GM12865 (cell line): ENCODE measurements at regions not wholly inside any gene's neighbourhood (a gene's known extent, or its start where the extent isn't known, plus 50 kb on each side); places are given as distances from the start of the nearest gene placed in this dataset.

ENCODE experiments used
- DNase-seq: peaks from one replicate; pipeline ENCODE4 v3.0.0; 2010; ENCODE audit warnings: low read depth
- H3K4me3 ChIP-seq: 2 replicates; pipeline ENCODE4 v1.5.1; 2011; ENCODE audit warnings: mild to moderate bottlenecking, low read depth, low read length, control low read depth
- TF ChIP-seq, protein P1 (sequence below): IDR thresholded peaks from 2 replicates; pipeline ENCODE4 v1.5.1; 2011; ENCODE audit warnings: low read length, control low read depth, low read depth, inconsistent platforms; ENCODE audit not compliant: insufficient read depth; ENCODE audit errors: missing control alignments

DNA sequence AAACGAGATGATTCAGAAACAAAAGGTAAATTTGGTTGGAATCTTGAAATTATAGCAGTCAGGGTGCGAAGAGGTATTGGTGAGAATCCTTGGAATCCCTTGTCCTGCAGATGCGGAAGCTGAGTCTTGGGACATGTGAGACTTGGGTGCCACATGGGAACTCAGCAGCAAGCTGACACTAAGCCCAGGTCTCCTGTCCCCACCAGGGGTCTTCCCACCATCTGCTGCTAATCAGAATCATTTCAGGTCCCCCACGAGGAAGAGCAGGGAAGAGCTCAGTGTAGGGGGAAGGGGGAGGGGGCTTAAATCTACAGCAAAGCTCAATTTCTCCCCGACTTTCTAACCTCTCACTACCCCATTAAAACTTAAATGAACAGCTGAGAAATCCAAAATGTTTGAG lies 126.1 kb upstream of the BMPER start:
- TF ChIP-seq, protein P1, sequence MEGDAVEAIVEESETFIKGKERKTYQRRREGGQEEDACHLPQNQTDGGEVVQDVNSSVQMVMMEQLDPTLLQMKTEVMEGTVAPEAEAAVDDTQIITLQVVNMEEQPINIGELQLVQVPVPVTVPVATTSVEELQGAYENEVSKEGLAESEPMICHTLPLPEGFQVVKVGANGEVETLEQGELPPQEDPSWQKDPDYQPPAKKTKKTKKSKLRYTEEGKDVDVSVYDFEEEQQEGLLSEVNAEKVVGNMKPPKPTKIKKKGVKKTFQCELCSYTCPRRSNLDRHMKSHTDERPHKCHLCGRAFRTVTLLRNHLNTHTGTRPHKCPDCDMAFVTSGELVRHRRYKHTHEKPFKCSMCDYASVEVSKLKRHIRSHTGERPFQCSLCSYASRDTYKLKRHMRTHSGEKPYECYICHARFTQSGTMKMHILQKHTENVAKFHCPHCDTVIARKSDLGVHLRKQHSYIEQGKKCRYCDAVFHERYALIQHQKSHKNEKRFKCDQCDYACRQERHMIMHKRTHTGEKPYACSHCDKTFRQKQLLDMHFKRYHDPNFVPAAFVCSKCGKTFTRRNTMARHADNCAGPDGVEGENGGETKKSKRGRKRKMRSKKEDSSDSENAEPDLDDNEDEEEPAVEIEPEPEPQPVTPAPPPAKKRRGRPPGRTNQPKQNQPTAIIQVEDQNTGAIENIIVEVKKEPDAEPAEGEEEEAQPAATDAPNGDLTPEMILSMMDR: no peak
- H3K4me3 ChIP-seq: no peak overlapping the region
- DNase-seq: no peak

DNA sequence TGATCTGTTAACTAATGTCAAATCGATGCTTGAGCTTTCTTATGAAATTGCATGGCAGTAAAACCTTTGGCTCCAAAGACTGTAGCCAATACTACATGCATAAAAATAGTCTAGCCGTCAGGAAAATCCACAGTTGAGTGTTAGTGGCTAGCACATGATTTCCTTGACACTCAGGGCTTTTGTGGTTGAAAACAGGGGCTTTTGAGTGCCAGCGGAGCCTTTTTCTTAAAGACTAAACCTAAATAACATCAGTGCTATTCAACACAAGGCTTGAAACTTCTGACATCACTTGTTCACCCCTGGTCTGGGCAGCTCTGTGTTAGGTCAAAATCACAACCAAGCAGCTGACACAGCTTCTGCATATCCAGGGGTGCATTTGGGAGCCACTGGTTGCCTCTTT lies 124.2 kb upstream of the BMPER start:
- no peak for DNase-seq
- TF ChIP-seq, protein P1: no peak

DNA sequence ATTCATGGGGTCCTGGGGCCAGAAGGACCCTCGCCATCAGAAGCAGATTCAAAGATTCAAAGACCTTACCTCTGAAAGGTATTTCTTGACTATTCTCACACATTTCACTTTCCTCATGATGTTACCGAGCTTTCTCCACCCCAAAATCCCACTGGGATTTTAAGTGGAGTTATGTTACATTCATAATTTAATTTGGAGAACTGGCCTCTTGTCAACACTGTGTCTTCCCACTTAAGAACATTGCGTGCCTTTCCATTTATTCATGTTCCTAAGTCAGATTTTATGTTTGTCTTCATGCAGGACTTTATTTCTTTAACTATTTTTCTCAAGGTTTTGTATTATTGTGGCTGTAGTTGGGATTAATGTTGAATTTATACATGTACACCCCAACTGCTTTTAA lies 123.5 kb upstream of the BMPER start:
- TF ChIP-seq, protein P1: no peak
- no peak for DNase-seq

More for the DNA sequence above, 124.2 kb upstream of the BMPER start:
- no peak overlapping the region for H3K4me3 ChIP-seq

DNA sequence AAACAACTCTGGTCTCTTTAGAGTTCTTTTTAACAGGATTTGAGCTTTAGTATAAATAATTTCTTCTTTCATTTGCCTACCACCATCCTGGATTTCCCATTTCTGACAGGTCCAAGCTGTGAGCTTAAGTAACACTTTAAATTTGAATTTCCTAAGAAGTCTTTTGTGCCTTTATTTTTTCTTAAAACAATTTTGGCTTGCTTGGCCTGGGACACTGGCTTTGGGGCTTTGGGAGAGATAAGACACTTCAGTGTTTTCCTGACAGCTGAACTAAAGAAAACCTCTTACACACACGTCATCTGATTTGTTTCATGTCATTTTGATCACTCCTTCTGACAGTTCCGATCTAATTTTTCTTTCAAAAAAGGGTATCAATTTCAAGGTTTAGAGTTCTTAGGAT lies 121.3 kb upstream of the BMPER start:
- TF ChIP-seq, protein P1: no peak
- no peak for DNase-seq
- H3K4me3 ChIP-seq: no peak overlapping the region

More for the DNA sequence above, 123.5 kb upstream of the BMPER start:
- H3K4me3 ChIP-seq: no peak overlapping the region

DNA sequence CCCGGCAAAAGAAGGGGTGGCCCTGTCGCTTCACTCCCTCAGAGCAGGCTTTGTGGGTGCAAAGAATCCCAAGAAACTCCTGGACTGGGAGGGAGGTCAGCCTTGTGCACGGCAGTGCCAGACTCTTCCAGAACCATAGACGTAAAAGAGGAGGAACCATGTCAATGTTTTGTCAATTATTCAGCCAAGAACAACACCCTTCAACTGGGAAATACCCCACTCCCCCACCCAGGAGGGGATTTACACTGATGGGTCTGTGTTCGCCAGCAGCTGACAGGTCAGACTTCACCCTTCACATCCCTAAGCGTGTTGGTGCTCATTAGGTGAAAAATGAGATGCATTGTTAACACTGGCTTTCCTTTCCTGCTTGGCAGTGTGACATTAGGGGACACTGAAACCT lies 116.8 kb upstream of the BMPER start:
- TF ChIP-seq, protein P1: no peak
- no peak for DNase-seq

DNA sequence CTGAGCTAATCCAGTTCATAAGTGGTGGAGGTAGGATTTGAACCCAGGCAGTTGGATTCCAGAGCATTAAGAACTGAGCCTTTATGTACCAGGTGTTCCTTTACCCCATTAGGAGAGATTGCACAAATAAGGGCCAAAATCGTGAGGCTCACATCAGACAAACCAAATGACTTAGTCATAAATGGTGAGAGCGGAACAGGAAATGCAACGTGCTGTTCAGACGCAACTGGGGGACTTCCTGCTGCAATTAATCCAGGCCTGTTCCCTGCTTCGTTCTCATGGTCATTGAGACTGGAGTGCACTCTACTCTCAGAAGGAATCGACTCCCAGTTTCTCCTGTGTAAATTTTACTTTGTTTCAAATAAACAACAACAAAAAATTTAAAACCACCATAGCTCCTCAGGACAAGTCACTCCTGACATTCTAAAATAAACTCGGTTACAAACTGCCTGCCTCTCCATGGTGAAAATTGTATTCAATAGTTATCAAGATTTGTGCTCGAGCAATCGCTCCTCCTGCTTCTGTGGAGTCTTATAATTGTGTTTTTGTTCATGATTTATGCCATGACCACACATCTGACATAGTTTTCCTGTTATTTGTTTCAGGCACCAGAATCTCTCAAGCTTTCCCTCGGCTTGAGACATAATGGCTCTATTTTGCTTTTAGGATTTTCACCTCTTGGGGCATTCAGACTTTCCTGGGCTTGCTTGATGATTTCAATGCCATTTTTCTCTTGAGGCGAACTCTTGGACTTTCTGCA lies 115.3 kb upstream of the BMPER start:
- no peak for DNase-seq

More for the DNA sequence above, 116.8 kb upstream of the BMPER start:
- no peak overlapping the region for H3K4me3 ChIP-seq

DNA sequence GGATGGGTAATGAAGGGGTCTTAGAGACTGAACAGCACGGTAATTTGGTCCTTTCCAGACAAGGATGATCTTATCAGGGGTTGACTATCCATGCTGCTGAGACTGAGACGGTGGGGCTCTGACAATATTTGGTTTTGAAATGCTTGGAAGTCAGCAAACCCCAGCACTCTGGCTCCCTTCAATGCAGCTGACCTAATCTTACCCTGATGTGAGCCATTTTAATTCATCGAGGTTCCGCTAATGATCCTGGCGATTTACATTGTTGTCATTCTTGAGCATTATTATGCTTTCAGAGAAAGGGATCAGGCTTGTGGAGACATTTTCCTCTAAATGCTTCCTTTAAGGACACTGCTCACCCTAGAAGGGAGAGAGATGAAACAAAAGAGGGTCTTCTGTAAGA lies 114.6 kb upstream of the BMPER start:
- no peak for DNase-seq
- TF ChIP-seq, protein P1: no peak
- no peak overlapping the region for H3K4me3 ChIP-seq

More for the DNA sequence above, 115.3 kb upstream of the BMPER start:
- TF ChIP-seq, protein P1: no peak
- no peak overlapping the region for H3K4me3 ChIP-seq
